Epithelial cell of esophagus (primary cell): ENCODE measurements at regions not wholly inside any gene's neighbourhood (a gene's known extent, or its start where the extent isn't known, plus 50 kb on each side); places are given as distances from the start of the nearest gene placed in this dataset.

Experiments used
- DNase-seq: peaks from one replicate; pipeline ENCODE4 v3.0.0; 2010; ENCODE audit warnings: low read depth
- H3K4me3 ChIP-seq: 2 replicates; pipeline ENCODE4 v1.5.1; 2011; ENCODE audit warnings: mild to moderate bottlenecking, low read length, control low read depth
- CTCF ChIP-seq: IDR thresholded peaks from 2 replicates; pipeline ENCODE4 v1.5.1; 2011; ENCODE audit warnings: low read depth, mild to moderate bottlenecking, low read length, control low read depth, inconsistent platforms; ENCODE audit not compliant: insufficient read depth; ENCODE audit errors: missing control alignments

GRCh38 chr7:130904031-130904757 is 170.2 kb upstream of the KLF14 start:
- no peak overlapping the region for H3K4me3 ChIP-seq
- no peak for TF ChIP-seq CTCF
- peak; percentile 96 for DNase-seq

- H3K4me3 ChIP-seq = no peak overlapping the region
- no peak for DNase-seq
- TF ChIP-seq CTCF = no peak
These were observed 170.8 kb upstream of the KLF14 start for GRCh38 chr7:130904792-130905191.

- no peak for TF ChIP-seq CTCF
- no peak for DNase-seq
- no peak overlapping the region for H3K4me3 ChIP-seq
These were observed 172.6 kb upstream of the KLF14 start for GRCh38 chr7:130906575-130906974.

- H3K4me3 ChIP-seq = no peak overlapping the region
- DNase-seq = no peak
- TF ChIP-seq CTCF = no peak
These were observed 173.4 kb upstream of the KLF14 start for GRCh38 chr7:130907439-130907838.

GRCh38 chr7:130908345-130909160 is 174.5 kb upstream of the KLF14 start:
- no peak overlapping the region for H3K4me3 ChIP-seq
- DNase-seq = no peak
- TF ChIP-seq CTCF = no peak

GRCh38 chr7:130909161-130909836 is 175.3 kb upstream of the KLF14 start:
- no peak overlapping the region for H3K4me3 ChIP-seq
- TF ChIP-seq CTCF = no peak
- DNase-seq = no peak
